GM23338 (cell line): ENCODE measurements at regions not wholly inside any gene's neighbourhood (a gene's known extent, or its start where the extent isn't known, plus 50 kb on each side); places are given as distances from the start of the nearest gene placed in this dataset.

Experiments
- ATAC-seq: fragments of 200-7000 bp; cut with Tn5 transposase; 3 replicates; pipeline ENCODE4 v1.9.1; 2020
- DNase-seq: peaks from one replicate; pipeline ENCODE4 v3.0.0-alpha.2; 2015; ENCODE audit warnings: low spot score
- H2AFZ ChIP-seq: fragments of 200-600 bp; sonication (generic); 2 replicates; pipeline ENCODE4 v1.8.0; 2016; ENCODE audit warnings: antibody characterized with exemption, mild to moderate bottlenecking, moderate library complexity
- H3F3A ChIP-seq: fragments of 200-600 bp; sonication (generic); replicated peaks from 2 replicates; pipeline ENCODE4 v1.8.0; 2017; ENCODE audit warnings: antibody characterized with exemption, mixed run types, low read depth
- H3K27ac ChIP-seq: fragments of 200-600 bp; sonication (generic); 2 replicates; pipeline ENCODE4 v1.6.1; 2016; ENCODE audit warnings: low read depth
- H3K27me3 ChIP-seq: fragments of 200-600 bp; sonication (generic); 2 replicates; pipeline ENCODE4 v1.8.0; 2016; ENCODE audit warnings: mild to moderate bottlenecking, mixed run types, moderate library complexity; ENCODE audit not compliant: insufficient read depth
- H3K36me3 ChIP-seq: fragments of 200-600 bp; sonication (generic); 2 replicates; pipeline ENCODE4 v1.8.0; 2016; ENCODE audit warnings: mild to moderate bottlenecking; ENCODE audit not compliant: insufficient read depth
- H3K4me1 ChIP-seq: fragments of 200-600 bp; sonication (generic); 2 replicates; pipeline ENCODE4 v1.8.0; 2016; ENCODE audit warnings: mild to moderate bottlenecking, moderate library complexity; ENCODE audit not compliant: insufficient read depth
- H3K4me2 ChIP-seq: fragments of 200-600 bp; sonication (generic); 2 replicates; pipeline ENCODE4 v1.7.1; 2017; ENCODE audit warnings: mixed run types
- H3K4me3 ChIP-seq: fragments of 200-600 bp; sonication (generic); 2 replicates; pipeline ENCODE4 v1.6.1; 2016; ENCODE audit warnings: mixed run types
- H3K79me2 ChIP-seq: fragments of 200-600 bp; sonication (generic); replicated peaks from 2 replicates; pipeline ENCODE4 v1.8.0; 2017; ENCODE audit warnings: mild to moderate bottlenecking; ENCODE audit not compliant: insufficient read depth
- H3K9me2 ChIP-seq: fragments of 200-600 bp; sonication (generic); 2 replicates; pipeline ENCODE4 v1.8.0; 2017; ENCODE audit not compliant: insufficient read depth
- H4K20me1 ChIP-seq: fragments of 200-600 bp; sonication (generic); replicated peaks from 2 replicates; pipeline ENCODE4 v1.8.0; 2017; ENCODE audit warnings: mild to moderate bottlenecking; ENCODE audit not compliant: insufficient read depth
- H3K27ac Mint-ChIP-seq: 2 replicates; pipeline ENCODE4 v1.8.0; 2020; ENCODE audit warnings: inconsistent platforms, mild to moderate bottlenecking, moderate library complexity, mixed read lengths
- H3K27me3 Mint-ChIP-seq: 3 replicates; pipeline ENCODE4 v1.8.0; 2022; ENCODE audit warnings: low read depth, mild to moderate bottlenecking, moderate library complexity, mixed read lengths, inconsistent platforms; ENCODE audit not compliant: insufficient read depth, poor library complexity
- H3K36me3 Mint-ChIP-seq: 3 replicates; pipeline ENCODE4 v1.8.0; 2021; ENCODE audit warnings: low read depth, mild to moderate bottlenecking, inconsistent platforms, moderate library complexity, mixed read lengths
- H3K4me1 Mint-ChIP-seq: 3 replicates; pipeline ENCODE4 v1.8.0; 2020; ENCODE audit warnings: mild to moderate bottlenecking, inconsistent platforms, mixed read lengths
- H3K4me3 Mint-ChIP-seq: 3 replicates; pipeline ENCODE4 v1.8.0; 2021; ENCODE audit warnings: moderate library complexity, mild to moderate bottlenecking, inconsistent platforms, mixed read lengths
- H3K9me3 Mint-ChIP-seq: 3 replicates; pipeline ENCODE4 v1.8.0; 2020; ENCODE audit warnings: moderate library complexity, mild to moderate bottlenecking, inconsistent platforms, mixed read lengths
- CREB1 ChIP-seq: fragments of 250-450 bp; sonication (Bioruptor Pico); IDR thresholded peaks from 2 replicates; pipeline ENCODE4 v1.5.0; 2020; ENCODE audit warnings: low read depth, mild to moderate bottlenecking, moderate library complexity
- CTCF ChIP-seq, 2 experiments: fragments of 200-600 bp in 1 of 2; sonication (generic) in 1 of 2; conservative IDR thresholded peaks; 2 replicates each; pipeline versions ENCODE4 v1.5.1 to v1.6.1; 2016 to 2017; ENCODE audit warnings: antibody characterized with exemption in 2 of 2, low read depth in 2 of 2, mild to moderate bottlenecking in 2 of 2, moderate library complexity in 1 of 2
- ETS1 ChIP-seq: IDR thresholded peaks from 2 replicates; pipeline ENCODE4 v1.6.1; 2016; ENCODE audit warnings: antibody characterized with exemption
- EZH2 ChIP-seq: fragments of 200-600 bp; sonication (generic); IDR thresholded peaks from one replicate; pipeline ENCODE4 v1.8.0; 2017; ENCODE audit warnings: antibody characterized with exemption, mild to moderate bottlenecking, low read depth; ENCODE audit not compliant: unreplicated experiment
- EZH2phosphoT487 ChIP-seq: fragments of 200-600 bp; sonication (generic); IDR thresholded peaks from one replicate; pipeline ENCODE4 v1.8.1; 2018; ENCODE audit warnings: antibody characterized with exemption; ENCODE audit not compliant: unreplicated experiment
- JUNB ChIP-seq: IDR thresholded peaks from one replicate; pipeline ENCODE4 v1.6.1; 2016; ENCODE audit warnings: antibody characterized with exemption; ENCODE audit not compliant: unreplicated experiment
- NANOG ChIP-seq: IDR thresholded peaks from 2 replicates; pipeline ENCODE4 v1.6.1; 2016; ENCODE audit warnings: antibody characterized with exemption, borderline replicate concordance
- POLR2AphosphoS5 ChIP-seq: IDR thresholded peaks from 2 replicates; pipeline ENCODE4 v1.6.1; 2016; ENCODE audit warnings: antibody characterized with exemption, low read depth
- STAT1 ChIP-seq: IDR thresholded peaks from one replicate; pipeline ENCODE4 v1.6.1; 2016; ENCODE audit warnings: antibody characterized with exemption; ENCODE audit not compliant: unreplicated experiment
- ZNF114 ChIP-seq: fragments of 250-450 bp; sonication (Bioruptor Pico); IDR thresholded peaks from 2 replicates; pipeline ENCODE4 v1.5.0; 2020; ENCODE audit warnings: mild to moderate bottlenecking, moderate library complexity
- ZNF331 ChIP-seq: fragments of 250-450 bp; sonication (Bioruptor Pico); IDR thresholded peaks from 2 replicates; pipeline ENCODE4 v1.5.0; 2020; ENCODE audit warnings: low read depth, mild to moderate bottlenecking, moderate library complexity
- TF ChIP-seq, protein P1 (sequence below): fragments of 250-450 bp; sonication (Bioruptor Pico); IDR thresholded peaks from 2 replicates; pipeline ENCODE4 v1.5.0; 2020; ENCODE audit warnings: mild to moderate bottlenecking, moderate library complexity
- TF ChIP-seq, protein P2 (sequence below): IDR thresholded peaks from one replicate; pipeline ENCODE4 v1.6.1; 2018; ENCODE audit warnings: antibody characterized with exemption; ENCODE audit not compliant: unreplicated experiment

- H3K4me1 ChIP-seq, result peaks cover 3% of the 10 kb centered on the region; the same call in 1 of the 2 replicates
- H3K27me3 ChIP-seq, result no peaks in the 10 kb centered on the region
- no peaks in the 10 kb centered on the region for H3K79me2 ChIP-seq
- no peak overlapping the region for H3K4me2 ChIP-seq
- H4K20me1 ChIP-seq, result no peaks in the 10 kb centered on the region
- H3F3A ChIP-seq, result no peaks in the 10 kb centered on the region
- no peak overlapping the region for H3K27ac ChIP-seq
- Mint-ChIP-seq H3K27ac (no peak overlapping the region), H3K4me3 (no peak overlapping the region), H3K4me1 (peaks cover 7% of the 10 kb centered on the region; the same call in 2 of the 3 replicates), H3K36me3 (no peaks in the 10 kb centered on the region), H3K9me3 (0 out of 3 replicates have a peak, but pooled peaks cover 3% of the 10 kb centered on the region), H3K27me3 (peaks cover 3% of the 10 kb centered on the region)
- TF ChIP-seq ZNF331 (CRISPR knock-in tag) (no peak), CREB1 (CRISPR knock-in tag) (no peak), ETS1 (no peak), EZH2phosphoT487 (no peak), NANOG (no peak), POLR2AphosphoS5 (no peak), JUNB (no peak), ZNF114 (no peak), STAT1 (no peak), CTCF (conservative IDR thresholded peaks at IDR 0.05; ENCODE audit: low read depth in 2 of 2) (no peak), EZH2 (no peak)
- TF ChIP-seq, protein P1, sequence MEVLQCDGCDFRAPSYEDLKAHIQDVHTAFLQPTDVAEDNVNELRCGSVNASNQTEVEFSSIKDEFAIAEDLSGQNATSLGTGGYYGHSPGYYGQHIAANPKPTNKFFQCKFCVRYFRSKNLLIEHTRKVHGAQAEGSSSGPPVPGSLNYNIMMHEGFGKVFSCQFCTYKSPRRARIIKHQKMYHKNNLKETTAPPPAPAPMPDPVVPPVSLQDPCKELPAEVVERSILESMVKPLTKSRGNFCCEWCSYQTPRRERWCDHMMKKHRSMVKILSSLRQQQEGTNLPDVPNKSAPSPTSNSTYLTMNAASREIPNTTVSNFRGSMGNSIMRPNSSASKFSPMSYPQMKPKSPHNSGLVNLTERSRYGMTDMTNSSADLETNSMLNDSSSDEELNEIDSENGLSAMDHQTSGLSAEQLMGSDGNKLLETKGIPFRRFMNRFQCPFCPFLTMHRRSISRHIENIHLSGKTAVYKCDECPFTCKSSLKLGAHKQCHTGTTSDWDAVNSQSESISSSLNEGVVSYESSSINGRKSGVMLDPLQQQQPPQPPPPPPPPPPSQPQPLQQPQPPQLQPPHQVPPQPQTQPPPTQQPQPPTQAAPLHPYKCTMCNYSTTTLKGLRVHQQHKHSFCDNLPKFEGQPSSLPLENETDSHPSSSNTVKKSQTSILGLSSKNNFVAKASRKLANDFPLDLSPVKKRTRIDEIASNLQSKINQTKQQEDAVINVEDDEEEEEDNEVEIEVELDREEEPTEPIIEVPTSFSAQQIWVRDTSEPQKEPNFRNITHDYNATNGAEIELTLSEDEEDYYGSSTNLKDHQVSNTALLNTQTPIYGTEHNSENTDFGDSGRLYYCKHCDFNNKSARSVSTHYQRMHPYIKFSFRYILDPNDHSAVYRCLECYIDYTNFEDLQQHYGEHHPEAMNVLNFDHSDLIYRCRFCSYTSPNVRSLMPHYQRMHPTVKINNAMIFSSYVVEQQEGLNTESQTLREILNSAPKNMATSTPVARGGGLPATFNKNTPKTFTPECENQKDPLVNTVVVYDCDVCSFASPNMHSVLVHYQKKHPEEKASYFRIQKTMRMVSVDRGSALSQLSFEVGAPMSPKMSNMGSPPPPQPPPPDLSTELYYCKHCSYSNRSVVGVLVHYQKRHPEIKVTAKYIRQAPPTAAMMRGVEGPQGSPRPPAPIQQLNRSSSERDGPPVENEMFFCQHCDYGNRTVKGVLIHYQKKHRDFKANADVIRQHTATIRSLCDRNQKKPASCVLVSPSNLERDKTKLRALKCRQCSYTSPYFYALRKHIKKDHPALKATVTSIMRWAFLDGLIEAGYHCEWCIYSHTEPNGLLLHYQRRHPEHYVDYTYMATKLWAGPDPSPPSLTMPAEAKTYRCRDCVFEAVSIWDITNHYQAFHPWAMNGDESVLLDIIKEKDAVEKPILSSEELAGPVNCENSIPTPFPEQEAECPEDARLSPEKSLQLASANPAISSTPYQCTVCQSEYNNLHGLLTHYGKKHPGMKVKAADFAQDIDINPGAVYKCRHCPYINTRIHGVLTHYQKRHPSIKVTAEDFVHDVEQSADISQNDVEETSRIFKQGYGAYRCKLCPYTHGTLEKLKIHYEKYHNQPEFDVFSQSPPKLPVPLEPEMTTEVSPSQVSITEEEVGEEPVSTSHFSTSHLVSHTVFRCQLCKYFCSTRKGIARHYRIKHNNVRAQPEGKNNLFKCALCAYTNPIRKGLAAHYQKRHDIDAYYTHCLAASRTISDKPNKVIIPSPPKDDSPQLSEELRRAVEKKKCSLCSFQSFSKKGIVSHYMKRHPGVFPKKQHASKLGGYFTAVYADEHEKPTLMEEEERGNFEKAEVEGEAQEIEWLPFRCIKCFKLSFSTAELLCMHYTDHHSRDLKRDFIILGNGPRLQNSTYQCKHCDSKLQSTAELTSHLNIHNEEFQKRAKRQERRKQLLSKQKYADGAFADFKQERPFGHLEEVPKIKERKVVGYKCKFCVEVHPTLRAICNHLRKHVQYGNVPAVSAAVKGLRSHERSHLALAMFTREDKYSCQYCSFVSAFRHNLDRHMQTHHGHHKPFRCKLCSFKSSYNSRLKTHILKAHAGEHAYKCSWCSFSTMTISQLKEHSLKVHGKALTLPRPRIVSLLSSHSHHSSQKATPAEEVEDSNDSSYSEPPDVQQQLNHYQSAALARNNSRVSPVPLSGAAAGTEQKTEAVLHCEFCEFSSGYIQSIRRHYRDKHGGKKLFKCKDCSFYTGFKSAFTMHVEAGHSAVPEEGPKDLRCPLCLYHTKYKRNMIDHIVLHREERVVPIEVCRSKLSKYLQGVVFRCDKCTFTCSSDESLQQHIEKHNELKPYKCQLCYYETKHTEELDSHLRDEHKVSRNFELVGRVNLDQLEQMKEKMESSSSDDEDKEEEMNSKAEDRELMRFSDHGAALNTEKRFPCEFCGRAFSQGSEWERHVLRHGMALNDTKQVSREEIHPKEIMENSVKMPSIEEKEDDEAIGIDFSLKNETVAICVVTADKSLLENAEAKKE (CRISPR knock-in tag), result no peak
- TF ChIP-seq, protein P2, sequence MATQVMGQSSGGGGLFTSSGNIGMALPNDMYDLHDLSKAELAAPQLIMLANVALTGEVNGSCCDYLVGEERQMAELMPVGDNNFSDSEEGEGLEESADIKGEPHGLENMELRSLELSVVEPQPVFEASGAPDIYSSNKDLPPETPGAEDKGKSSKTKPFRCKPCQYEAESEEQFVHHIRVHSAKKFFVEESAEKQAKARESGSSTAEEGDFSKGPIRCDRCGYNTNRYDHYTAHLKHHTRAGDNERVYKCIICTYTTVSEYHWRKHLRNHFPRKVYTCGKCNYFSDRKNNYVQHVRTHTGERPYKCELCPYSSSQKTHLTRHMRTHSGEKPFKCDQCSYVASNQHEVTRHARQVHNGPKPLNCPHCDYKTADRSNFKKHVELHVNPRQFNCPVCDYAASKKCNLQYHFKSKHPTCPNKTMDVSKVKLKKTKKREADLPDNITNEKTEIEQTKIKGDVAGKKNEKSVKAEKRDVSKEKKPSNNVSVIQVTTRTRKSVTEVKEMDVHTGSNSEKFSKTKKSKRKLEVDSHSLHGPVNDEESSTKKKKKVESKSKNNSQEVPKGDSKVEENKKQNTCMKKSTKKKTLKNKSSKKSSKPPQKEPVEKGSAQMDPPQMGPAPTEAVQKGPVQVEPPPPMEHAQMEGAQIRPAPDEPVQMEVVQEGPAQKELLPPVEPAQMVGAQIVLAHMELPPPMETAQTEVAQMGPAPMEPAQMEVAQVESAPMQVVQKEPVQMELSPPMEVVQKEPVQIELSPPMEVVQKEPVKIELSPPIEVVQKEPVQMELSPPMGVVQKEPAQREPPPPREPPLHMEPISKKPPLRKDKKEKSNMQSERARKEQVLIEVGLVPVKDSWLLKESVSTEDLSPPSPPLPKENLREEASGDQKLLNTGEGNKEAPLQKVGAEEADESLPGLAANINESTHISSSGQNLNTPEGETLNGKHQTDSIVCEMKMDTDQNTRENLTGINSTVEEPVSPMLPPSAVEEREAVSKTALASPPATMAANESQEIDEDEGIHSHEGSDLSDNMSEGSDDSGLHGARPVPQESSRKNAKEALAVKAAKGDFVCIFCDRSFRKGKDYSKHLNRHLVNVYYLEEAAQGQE, result no peak
- H2AFZ ChIP-seq, result no peak overlapping the region
- no peak overlapping the region for H3K4me3 ChIP-seq
- no peaks in the 10 kb centered on the region for H3K36me3 ChIP-seq
- DNase-seq (no peak), ATAC-seq (no peak)
- no peaks in the 10 kb centered on the region for H3K9me2 ChIP-seq
Observed at GRCh38 chr14:25389948-25390347, 340.0 kb upstream of the STXBP6 start.
